Small intestine (tissue), 7 donors: ENCODE measurements at regions not wholly inside any gene's neighbourhood (a gene's known extent, or its start where the extent isn't known, plus 50 kb on each side); places are given as distances from the start of the nearest gene placed in this dataset.
A peak's percentile ranks its signal among the peaks of the same experiment; 100 is the strongest.
"Not testable (repeated sequence)": the region's sequence is repeated elsewhere in the genome, so short reads cannot be mapped to it uniquely, and the experiment has no call there.

Experiments
- DNase-seq, 2 donors: peaks; one replicate each; pipeline versions ENCODE4 v3.0.0 to v3.0.0-alpha.2; 2013
- FAIRE-seq: peaks from 2 replicates; lab custom pipeline; 2012; peaks lifted over from hg19 to GRCh38; lab: Jason Lieb, UNC
- H3K27ac ChIP-seq, 3 donors: one replicate each; pipeline ENCODE4 v1.5.1; 2013; ENCODE audit warnings: low read length in 2 of 3, mild to moderate bottlenecking in 2 of 3, control low read depth in 1 of 3, inconsistent platforms in 1 of 3, low read depth in 1 of 3, moderate library complexity in 1 of 3
- H3K27me3 ChIP-seq, 3 donors: one replicate each; pipeline ENCODE4 v1.6.1; 2013; ENCODE audit warnings: low read length in 3 of 3, inconsistent platforms in 1 of 3; ENCODE audit not compliant: control insufficient read depth in 3 of 3, insufficient read depth in 3 of 3
- H3K36me3 ChIP-seq, 3 donors: one replicate each; pipeline ENCODE4 v1.6.1; 2013; ENCODE audit warnings: low read length in 3 of 3, inconsistent platforms in 1 of 3, low read depth in 1 of 3, mild to moderate bottlenecking in 1 of 3, moderate library complexity in 1 of 3; ENCODE audit not compliant: control insufficient read depth in 3 of 3, insufficient read depth in 2 of 3
- H3K4me1 ChIP-seq, 3 donors: one replicate each; pipeline ENCODE4 v1.6.1; 2013; ENCODE audit warnings: low read length in 2 of 3, inconsistent platforms in 1 of 3, low read depth in 1 of 3, mild to moderate bottlenecking in 1 of 3, moderate library complexity in 1 of 3; ENCODE audit not compliant: control insufficient read depth in 3 of 3, insufficient read depth in 2 of 3
- H3K4me3 ChIP-seq, 3 donors: one replicate each; pipeline ENCODE4 v1.5.1; 2013; ENCODE audit warnings: low read length in 3 of 3, control low read depth in 1 of 3, inconsistent platforms in 1 of 3, low read depth in 1 of 3, mild to moderate bottlenecking in 1 of 3, moderate library complexity in 1 of 3
- H3K9me3 ChIP-seq, 2 donors: one replicate each; pipeline ENCODE4 v1.6.1; 2013; ENCODE audit warnings: low read depth in 1 of 2, low read length in 1 of 2; ENCODE audit not compliant: control insufficient read depth in 2 of 2, insufficient read depth in 1 of 2
- WGBS, 3 donors: extraction: QIAGEN DNeasy Blood & Tissue Kit; methylation state at CpG; one replicate each; pipeline ENCODE4 v1.1.7; 2013; 5-methylcytosine and 5-hydroxymethylcytosine counted together
- donor health status: healthy with polysubstance abuse.
- donor health status: control.
- donor health status: control.
- donor health status: Bipolar disorder and iron deficiency.
- donor health status: healthy.

- Histone ChIP-seq H3K4me3 (no peak overlapping the region), H3K4me1 (no peaks in the 10 kb centered on the region), H3K36me3 (no peaks in the 10 kb centered on the region), H3K9me3 (peaks cover 8 to 15% of the 10 kb centered on the region in 2 donors), H3K27ac (no peak overlapping the region), H3K27me3 (no peaks in the 10 kb centered on the region)
- DNase-seq, result no peak
- peak; percentile 44 for FAIRE-seq
- 41 to 48% (median 47%) methylated on average over 5 of the region's 5 CpGs for whole genome bisulfite sequencing, 3 donors
These were observed 58.2 kb upstream of the TPTE start for GRCh38 chr21:10463156-10463555.

DNA sequence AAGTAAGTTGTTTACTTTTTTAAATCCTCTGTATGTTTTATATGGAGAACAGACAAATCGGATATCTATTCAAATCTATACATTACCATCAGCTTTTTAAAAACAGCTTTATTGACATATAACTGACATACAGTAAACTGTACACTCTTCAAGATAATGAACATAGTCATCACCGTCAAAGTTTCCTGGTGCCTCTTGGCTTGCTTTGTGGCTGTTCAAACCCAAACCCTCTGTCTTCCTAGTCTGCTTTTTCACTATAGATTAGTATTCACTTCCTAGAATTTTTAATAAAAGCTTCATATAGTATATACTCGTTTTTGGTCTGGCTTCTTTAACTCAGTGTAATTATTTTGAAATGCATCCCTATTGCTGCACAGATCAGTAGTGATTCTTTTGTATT is 56.4 kb upstream of the TPTE start:
- H3K36me3 ChIP-seq, result no peaks in the 10 kb centered on the region
- FAIRE-seq (no peak), DNase-seq (no peak)
- no peak overlapping the region for H3K4me3 ChIP-seq
- 37 to 44% (median 44%) methylated on average over 3 of the region's 3 CpGs for WGBS, 3 donors
- H3K27ac ChIP-seq, result no peak overlapping the region
- H3K27me3 ChIP-seq, result no peaks in the 10 kb centered on the region
- H3K4me1 ChIP-seq, result no peaks in the 10 kb centered on the region
- H3K9me3 ChIP-seq, result peaks cover 8 to 15% of the 10 kb centered on the region in 2 donors

- H3K4me1 ChIP-seq, FAIRE-seq, H3K36me3 ChIP-seq, DNase-seq, H3K27me3 ChIP-seq, H3K4me3 ChIP-seq, H3K27ac ChIP-seq: not testable (repeated sequence)
- H3K9me3 ChIP-seq, result peaks cover 8 to 15% of the 10 kb centered on the region in 2 donors
- 62 to 66% (median 64%) methylated on average over 10 of the region's 10 CpGs for WGBS, 3 donors
These were observed 55.8 kb upstream of the TPTE start for GRCh38 chr21:10465524-10466110.

DNA sequence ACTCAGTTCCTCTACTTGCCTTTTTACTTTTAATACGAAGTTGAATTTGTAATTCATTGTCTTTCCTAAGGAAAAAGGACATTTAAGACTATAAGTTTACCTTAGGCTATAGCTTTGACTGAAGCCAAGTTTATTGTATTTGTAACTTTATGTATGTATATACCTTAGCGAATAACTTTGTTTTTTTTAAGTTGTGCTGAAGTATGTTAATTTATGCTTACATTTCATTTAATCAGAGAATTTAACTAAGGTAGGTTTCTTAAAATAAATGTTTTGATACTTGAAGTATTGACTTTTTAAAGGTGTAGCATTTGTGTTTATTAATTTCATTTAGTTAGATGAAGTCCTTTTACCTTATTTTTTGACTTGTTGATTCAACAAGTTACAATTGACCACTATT is 55.2 kb upstream of the TPTE start:
- Histone ChIP-seq H3K27me3 (no peaks in the 10 kb centered on the region), H3K36me3 (no peaks in the 10 kb centered on the region), H3K27ac (no peak overlapping the region), H3K4me1 (no peaks in the 10 kb centered on the region), H3K4me3 (no peak overlapping the region), H3K9me3 (peaks cover 8 to 15% of the 10 kb centered on the region in 2 donors)
- FAIRE-seq, result peak; percentile 67
- DNase-seq, result no peak
- 20 to 25% (median 22%) methylated on average over 2 of the region's 2 CpGs for WGBS, 3 donors
